ENCODE measurements at regions not wholly inside any gene's neighbourhood (a gene's known extent, or its start where the extent isn't known, plus 50 kb on each side); places are given as distances from the start of the nearest gene placed in this dataset.

DNA sequence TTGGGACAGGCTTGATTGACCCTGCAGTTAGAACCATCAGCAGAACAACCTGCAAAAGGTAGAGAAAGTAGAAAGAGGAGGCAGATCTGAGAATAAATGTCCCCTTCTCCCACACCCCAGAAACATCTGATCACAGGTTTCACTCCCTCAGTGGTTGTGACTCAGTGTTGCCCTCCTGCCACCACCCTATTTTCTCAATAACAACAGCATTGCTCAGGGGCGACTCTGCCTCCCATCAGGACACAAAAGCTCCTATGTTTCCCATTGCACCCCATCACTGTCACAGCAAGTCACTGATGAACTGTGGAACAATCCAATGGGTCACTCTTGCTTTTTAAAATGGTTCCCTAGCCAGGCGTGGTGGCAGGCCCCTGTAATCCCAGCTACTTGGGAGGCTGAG, 110.2 kb downstream of the RASSF10 start:
- Histone ChIP-seq H3K27ac (ENCODE audit: extremely low read length, insufficient read depth, low read length) (no peak overlapping the region), H4K20me1 (ENCODE audit: insufficient read depth, low read length) (no peaks in the 10 kb centered on the region), H3K4me3 (replicated peaks in 1 of 3; ENCODE audit: insufficient read depth in 1 of 3, low read depth in 2 of 3, low read length in 3 of 3) (no peak overlapping the region), H3K36me3 (replicated peaks in 1 of 2; ENCODE audit: control insufficient read depth in 1 of 2, insufficient read depth in 2 of 2, low read length in 2 of 2) (no peaks in the 10 kb centered on the region), H3K9me3 (ENCODE audit: low read length) (peaks cover 7% of the 10 kb centered on the region; the same call in 1 of the 2 replicates), H3K27me3 (ENCODE audit: control insufficient read depth in 1 of 2, insufficient read depth in 2 of 2, low read length in 2 of 2) (no peaks in the 10 kb centered on the region), H3K4me2 (ENCODE audit: low read depth, low read length) (no peak overlapping the region), H3K4me1 (ENCODE audit: insufficient read depth, low read length) (peaks cover 31% of the 10 kb centered on the region), H3K79me2 (ENCODE audit: insufficient read depth, low read length) (no peaks in the 10 kb centered on the region), H3K9ac (ENCODE audit: insufficient read depth, low read depth, low read length) (no peak overlapping the region), H2AFZ (ENCODE audit: low read length) (no peak overlapping the region)
- WGBS (ENCODE audit: low lambda C conversion rate): 100% methylated on average over 2 of the region's 2 CpGs
- no TSS peak for BruUV-seq (replicated peaks)
- ChIA-PET POLR2A (interaction anchor here (0.9 to 2.1 kb wide), 3 partner anchors 16 to 22 kb away, joined by 3 to 7 read pairs (median 4); no protein-coding TSS in a partner anchor), CTCF (ENCODE audit: low intra/inter-chr PET ratio, low total read pairs) (no interaction called here)
- no peak for DNase-seq (ENCODE audit: low spot score)
- no peak for FAIRE-seq
- intact Hi-C loops (cut with micrococcal nuclease; ENCODE audit: unreplicated experiment): no loop called here
- in situ Hi-C loops (cut with HindIII; ENCODE audit: extremely low pct_ligation_motif_present, low pct_unique_long_range_greater_than_20kb): no loop called here
- no peak for ATAC-seq
- no peak for TF ChIP-seq NCOR1 (IDR thresholded peaks at IDR 0.05; ENCODE audit: borderline replicate concordance, low read length)

DNA sequence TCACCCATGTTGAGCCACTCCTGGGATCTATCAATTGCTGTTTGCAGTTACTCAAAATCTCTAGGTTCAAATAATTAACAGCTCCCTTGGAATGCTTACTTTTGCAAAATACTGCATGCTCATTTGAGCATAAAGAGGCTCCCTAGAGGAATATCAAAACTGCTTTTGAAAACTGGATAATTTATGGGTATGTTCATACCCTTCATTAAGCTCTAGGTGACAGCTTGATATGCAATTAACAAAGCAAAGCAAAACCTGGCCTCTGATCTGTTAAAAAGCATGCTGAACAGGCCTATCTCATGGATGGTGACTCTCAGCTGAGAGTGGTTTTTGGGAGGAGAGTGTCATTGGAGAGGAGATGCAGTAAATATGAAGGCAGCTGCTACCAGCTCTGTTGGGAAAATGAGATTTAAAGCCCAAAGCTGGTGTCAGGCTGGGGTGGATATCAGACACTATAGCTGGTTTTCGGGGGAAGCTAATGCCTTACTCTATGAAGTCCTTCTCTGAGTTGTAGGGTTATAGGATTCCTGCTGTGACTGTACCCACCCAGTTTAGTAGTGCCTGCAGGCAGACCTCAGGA, 110.9 kb downstream of the RASSF10 start:
- no peak for FAIRE-seq
- no peak overlapping the region for H3K4me3 ChIP-seq (replicated peaks in 1 of 3; ENCODE audit: insufficient read depth in 1 of 3, low read depth in 2 of 3, low read length in 3 of 3)
- H4K20me1 ChIP-seq (ENCODE audit: insufficient read depth, low read length): no peaks in the 10 kb centered on the region
- H3K4me2 ChIP-seq (ENCODE audit: low read depth, low read length): no peak overlapping the region
- ATAC-seq: no peak
- POLR2A ChIA-PET: interaction anchor here (0.9 to 2.1 kb wide), 2 partner anchors 16 to 21 kb away, joined by 3 to 7 read pairs; no protein-coding TSS in a partner anchor
- no TSS peak for BruUV-seq (replicated peaks)
- in situ Hi-C loops (cut with HindIII; ENCODE audit: extremely low pct_ligation_motif_present, low pct_unique_long_range_greater_than_20kb) (no loop called here), intact Hi-C loops (cut with micrococcal nuclease; ENCODE audit: unreplicated experiment) (no loop called here)
- H3K79me2 ChIP-seq (ENCODE audit: insufficient read depth, low read length): no peaks in the 10 kb centered on the region
- CTCF ChIA-PET (ENCODE audit: low intra/inter-chr PET ratio, low total read pairs): no interaction called here
- WGBS (ENCODE audit: low lambda C conversion rate): 90% methylated on average over 1 of the region's 1 CpG
- H3K27ac ChIP-seq (ENCODE audit: extremely low read length, insufficient read depth, low read length): no peak overlapping the region
- no peaks in the 10 kb centered on the region for H3K36me3 ChIP-seq (replicated peaks in 1 of 2; ENCODE audit: control insufficient read depth in 1 of 2, insufficient read depth in 2 of 2, low read length in 2 of 2)
- H3K9me3 ChIP-seq (ENCODE audit: low read length): peaks cover 7% of the 10 kb centered on the region; the same call in 1 of the 2 replicates
- no peak for DNase-seq (ENCODE audit: low spot score)
- no peak overlapping the region for H3K9ac ChIP-seq (ENCODE audit: insufficient read depth, low read depth, low read length)
- H3K27me3 ChIP-seq (ENCODE audit: control insufficient read depth in 1 of 2, insufficient read depth in 2 of 2, low read length in 2 of 2): no peaks in the 10 kb centered on the region
- H3K4me1 ChIP-seq (ENCODE audit: insufficient read depth, low read length): peaks cover 24% of the 10 kb centered on the region
- no peak overlapping the region for H2AFZ ChIP-seq (ENCODE audit: low read length)
- TF ChIP-seq ZNF543 (CRISPR knock-in tag; IDR thresholded peaks at IDR 0.05) (no peak), SNAPC2 (CRISPR knock-in tag; IDR thresholded peaks at IDR 0.05) (no peak), ZNF446 (CRISPR knock-in tag; IDR thresholded peaks at IDR 0.05) (no peak), MEF2D (CRISPR knock-in tag; IDR thresholded peaks at IDR 0.05) (no peak), ZNF234 (CRISPR knock-in tag; conservative IDR thresholded peaks at IDR 0.05) (no peak), AGO2 (optimal IDR thresholded peaks at IDR 0.05; ENCODE audit: low read depth, low read length) (no peak)
- TF ChIP-seq, protein P1, sequence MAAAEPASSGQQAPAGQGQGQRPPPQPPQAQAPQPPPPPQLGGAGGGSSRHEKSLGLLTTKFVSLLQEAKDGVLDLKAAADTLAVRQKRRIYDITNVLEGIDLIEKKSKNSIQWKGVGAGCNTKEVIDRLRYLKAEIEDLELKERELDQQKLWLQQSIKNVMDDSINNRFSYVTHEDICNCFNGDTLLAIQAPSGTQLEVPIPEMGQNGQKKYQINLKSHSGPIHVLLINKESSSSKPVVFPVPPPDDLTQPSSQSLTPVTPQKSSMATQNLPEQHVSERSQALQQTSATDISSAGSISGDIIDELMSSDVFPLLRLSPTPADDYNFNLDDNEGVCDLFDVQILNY (CRISPR knock-in tag; conservative IDR thresholded peaks at IDR 0.05): no peak
- TF ChIP-seq, protein P2, sequence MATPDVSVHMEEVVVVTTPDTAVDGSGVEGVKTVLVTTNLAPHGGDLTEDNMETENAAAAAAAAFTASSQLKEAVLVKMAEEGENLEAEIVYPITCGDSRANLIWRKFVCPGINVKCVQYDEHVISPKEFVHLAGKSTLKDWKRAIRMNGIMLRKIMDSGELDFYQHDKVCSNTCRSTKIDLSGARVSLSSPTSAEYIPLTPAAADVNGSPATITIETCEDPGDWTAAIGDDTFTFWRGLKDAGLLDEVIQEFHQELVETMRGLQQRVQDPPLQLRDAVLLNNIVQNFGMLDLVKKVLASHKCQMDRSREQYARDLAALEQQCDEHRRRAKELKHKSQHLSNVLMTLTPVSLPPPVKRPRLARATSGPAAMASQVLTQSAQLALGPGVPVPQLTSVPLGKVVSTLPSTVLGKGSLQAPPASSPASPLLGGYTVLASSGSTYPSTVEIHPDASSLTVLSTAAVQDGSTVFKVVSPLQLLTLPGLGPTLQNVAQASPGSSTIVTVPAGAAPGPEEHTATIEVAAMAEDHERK (CRISPR knock-in tag; IDR thresholded peaks at IDR 0.05; ENCODE audit: low read depth): no peak
- TF ChIP-seq, protein P3, sequence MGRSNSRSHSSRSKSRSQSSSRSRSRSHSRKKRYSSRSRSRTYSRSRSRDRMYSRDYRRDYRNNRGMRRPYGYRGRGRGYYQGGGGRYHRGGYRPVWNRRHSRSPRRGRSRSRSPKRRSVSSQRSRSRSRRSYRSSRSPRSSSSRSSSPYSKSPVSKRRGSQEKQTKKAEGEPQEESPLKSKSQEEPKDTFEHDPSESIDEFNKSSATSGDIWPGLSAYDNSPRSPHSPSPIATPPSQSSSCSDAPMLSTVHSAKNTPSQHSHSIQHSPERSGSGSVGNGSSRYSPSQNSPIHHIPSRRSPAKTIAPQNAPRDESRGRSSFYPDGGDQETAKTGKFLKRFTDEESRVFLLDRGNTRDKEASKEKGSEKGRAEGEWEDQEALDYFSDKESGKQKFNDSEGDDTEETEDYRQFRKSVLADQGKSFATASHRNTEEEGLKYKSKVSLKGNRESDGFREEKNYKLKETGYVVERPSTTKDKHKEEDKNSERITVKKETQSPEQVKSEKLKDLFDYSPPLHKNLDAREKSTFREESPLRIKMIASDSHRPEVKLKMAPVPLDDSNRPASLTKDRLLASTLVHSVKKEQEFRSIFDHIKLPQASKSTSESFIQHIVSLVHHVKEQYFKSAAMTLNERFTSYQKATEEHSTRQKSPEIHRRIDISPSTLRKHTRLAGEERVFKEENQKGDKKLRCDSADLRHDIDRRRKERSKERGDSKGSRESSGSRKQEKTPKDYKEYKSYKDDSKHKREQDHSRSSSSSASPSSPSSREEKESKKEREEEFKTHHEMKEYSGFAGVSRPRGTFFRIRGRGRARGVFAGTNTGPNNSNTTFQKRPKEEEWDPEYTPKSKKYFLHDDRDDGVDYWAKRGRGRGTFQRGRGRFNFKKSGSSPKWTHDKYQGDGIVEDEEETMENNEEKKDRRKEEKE (IDR thresholded peaks at IDR 0.05): no peak
- TF ChIP-seq, protein P4, sequence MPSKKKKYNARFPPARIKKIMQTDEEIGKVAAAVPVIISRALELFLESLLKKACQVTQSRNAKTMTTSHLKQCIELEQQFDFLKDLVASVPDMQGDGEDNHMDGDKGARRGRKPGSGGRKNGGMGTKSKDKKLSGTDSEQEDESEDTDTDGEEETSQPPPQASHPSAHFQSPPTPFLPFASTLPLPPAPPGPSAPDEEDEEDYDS (CRISPR knock-in tag; IDR thresholded peaks at IDR 0.05): no peak

Measured in HepG2 (cell line).